Embryonic facial prominence (tissue), 1 donor: ENCODE measurements at regions not wholly inside any gene's neighbourhood (a gene's known extent, or its start where the extent isn't known, plus 50 kb on each side); places are given as distances from the start of the nearest gene placed in this dataset.
"Not testable (repeated sequence)": the region's sequence is repeated elsewhere in the genome, so short reads cannot be mapped to it uniquely, and the experiment has no call there.

Source experiments
- DNase-seq: peaks from one replicate; pipeline ENCODE4 v3.0.0-alpha.2; 2016; ENCODE audit errors: extremely low spot score

DNA sequence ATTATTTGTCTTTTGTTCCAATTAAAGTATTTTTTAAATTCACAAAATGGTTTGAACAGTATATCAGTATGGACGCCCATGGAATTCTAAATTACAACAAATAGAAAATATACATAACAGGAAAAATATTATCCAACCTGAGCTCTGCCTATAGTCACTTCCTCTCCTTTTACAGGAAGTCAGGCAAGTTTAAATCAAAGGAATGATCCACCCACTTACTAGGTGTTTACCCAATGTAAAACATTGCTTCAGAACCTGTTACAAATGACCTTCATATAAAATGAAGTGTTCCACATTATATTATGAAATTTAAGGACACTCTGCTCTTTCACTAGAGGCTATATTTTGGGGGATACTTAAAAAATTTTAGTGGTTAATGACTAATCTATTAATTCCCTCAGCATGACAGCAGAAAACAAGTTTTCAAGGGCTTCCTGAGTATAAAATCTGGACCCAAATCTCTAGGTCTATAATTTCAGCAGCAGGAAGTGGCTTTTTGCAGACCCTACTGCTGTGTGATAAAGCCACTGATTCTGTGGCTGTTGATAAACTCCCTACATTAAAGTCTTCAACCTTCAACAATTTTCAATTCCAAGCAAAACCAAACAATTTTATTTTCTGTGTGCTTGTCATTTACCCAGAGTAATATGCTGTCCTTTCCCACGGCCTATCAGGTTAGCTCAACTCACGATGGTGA lies 722.6 kb downstream of the GATA3 start:
- DNase-seq = no peak

DNA sequence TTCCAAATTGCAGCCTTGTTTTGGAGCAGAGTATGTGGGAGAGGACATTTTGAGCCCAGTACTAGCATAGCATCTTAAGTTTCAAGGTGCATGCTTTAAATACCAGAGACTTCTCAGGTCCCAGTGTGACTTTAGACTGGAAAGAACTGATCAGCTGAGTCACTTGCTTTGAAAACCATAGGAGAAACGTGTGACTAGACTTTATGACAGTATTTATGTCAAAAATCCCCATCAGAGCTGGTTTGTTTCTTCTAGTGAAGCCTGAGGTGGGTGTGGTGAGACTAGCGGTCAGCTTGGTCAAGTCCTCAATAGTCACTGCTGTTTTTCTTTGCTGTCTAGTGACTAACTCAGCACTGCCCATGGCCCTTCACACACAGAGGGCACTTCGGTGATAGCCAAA lies 724.2 kb downstream of the GATA3 start:
- DNase-seq = no peak

DNA sequence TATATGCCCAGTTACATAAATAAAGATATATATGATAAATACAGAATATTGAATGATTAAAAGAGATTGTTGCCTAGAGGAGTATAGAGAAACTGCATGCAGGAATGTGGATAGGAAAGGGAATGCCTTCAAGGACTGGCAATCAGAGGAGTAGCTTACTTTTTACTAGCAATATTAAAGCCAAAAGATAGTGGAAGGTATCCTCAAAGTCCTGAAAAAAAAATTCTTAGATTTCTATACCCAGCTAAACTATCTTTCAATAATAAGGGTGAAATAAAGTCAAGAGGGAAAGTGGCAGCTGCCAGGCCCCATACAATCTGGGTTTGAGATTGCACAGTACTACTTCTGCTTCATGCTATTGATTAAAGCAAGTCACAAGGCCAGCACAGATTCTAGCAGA lies 733.2 kb downstream of the GATA3 start:
- DNase-seq = no peak

- DNase-seq = no peak
Observed at GRCh38 chr10:8790390-8790789, 735.9 kb downstream of the GATA3 start.

DNA sequence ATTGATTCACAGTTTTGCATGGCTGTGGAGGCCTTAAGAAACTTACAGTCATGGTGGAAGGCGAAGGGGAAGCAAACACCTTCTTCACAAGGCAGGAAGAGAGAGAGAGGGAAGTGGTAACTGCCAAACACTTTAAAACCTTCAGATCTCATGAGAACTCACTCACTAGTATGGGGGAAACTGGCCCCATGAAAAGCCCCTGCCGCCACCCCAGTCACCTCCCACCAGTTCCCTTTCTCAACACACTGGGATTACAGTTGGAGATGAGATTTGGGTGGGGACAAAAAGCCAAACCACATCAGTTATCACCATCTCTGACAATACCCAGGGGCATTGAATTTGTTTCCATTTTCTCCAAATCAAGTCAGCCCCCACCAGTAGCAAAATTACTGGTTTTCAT lies 740.4 kb downstream of the GATA3 start:
- no peak for DNase-seq

- DNase-seq = no peak
Observed at GRCh38 chr10:8800426-8800825, 745.9 kb downstream of the GATA3 start.

GRCh38 chr10:8803992-8804391 lies 749.5 kb downstream of the GATA3 start:
- DNase-seq = no peak

DNA sequence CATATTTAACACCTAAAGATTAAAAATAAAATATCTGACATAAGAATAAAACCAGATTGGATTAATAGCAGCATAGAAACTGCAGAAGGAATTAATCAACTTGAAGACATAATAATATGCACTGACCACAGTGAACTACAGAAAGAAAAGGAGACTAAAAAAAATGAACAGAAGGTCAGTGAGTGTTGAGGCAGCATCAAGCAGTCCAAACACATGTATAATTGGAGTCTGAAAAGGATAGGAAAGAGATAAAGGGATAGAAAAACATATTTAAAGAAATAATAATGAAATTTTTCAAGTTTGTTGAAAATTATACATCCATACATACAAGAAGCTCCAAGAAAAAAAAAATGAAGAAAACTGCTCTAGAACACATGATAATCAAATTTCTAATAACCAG lies 756.2 kb downstream of the GATA3 start:
- DNase-seq = no peak

DNA sequence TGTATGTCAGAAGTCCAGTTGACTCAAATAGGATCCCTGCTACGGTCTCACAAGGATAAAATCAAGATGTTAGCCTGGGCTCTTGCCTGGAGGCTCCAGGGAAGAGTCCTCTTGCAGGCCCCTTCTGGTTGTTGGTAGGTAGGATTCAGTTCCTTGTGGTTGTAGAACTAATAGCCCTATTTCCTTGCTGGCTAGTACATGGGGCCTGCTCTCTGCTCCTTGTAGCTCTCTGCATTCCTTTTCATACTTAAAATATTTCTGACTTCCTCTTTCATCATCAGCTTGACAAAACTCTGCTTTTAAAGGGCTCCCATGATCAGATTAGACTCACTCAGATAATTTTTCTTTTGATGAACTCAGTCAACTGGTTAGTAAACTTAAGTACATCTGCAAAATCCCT lies 756.7 kb downstream of the GATA3 start:
- DNase-seq = no peak

DNA sequence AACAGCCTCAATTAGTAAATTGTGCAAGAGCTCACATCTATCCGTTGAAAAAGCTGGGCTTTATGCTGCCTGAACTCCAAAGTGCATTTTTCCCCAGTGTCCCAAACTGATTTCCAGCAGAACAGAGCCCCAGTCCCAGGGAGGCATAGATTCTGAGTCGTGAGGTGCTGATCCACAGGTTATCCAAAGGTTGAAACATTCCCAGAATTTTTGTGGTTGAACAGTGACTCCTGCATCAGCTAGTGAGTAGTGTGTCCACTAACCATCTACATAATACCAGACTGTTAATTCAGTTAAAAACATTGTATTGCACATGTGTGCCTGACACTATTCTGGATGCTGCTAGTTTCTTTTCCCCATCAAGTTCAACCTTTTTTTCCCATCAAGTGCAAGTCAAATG lies 761.5 kb downstream of the GATA3 start:
- DNase-seq = no peak

- DNase-seq = no peak
Observed at GRCh38 chr10:8817299-8817698, 762.8 kb downstream of the GATA3 start.

DNA sequence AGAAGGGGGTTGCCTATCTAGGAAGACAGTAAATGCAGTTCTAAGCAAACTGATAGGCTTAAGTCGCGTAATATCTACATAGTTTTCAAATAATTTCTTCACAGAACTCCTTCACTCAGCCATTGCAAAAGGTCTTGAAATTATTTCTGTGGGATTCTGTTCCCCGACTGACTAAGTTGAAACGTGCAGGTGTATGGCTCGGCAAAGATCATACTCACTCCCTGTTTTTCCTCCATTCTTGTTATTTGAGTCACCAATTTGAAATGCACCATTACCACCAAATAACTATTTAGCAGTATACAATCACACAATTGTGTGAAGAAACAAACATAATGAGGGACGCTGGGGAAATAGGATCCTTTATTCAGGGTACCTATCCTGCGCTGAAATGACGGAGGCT lies 771.1 kb downstream of the GATA3 start:
- DNase-seq = no peak

DNA sequence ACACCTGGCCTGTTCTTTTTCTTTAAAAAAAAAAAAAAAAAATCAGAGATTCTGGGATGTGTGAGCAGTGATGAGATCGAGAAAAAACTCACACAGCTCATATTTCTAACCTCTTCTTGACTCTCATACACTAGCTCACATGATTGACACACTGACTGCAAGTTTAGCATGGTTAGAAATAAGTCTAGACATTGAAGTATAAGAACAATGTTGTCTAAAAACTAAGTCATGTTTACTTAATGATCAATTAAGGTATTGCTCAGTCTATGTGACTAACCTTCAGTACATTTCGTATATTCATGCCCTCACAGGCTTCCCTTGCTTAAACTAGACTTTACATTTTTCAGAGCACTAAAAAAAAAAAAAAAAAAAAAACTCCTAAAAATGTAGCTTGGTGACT lies 775.1 kb downstream of the GATA3 start:
- no peak for DNase-seq

- DNase-seq = no peak
Observed at GRCh38 chr10:8830048-8830447, 775.6 kb downstream of the GATA3 start.

DNA sequence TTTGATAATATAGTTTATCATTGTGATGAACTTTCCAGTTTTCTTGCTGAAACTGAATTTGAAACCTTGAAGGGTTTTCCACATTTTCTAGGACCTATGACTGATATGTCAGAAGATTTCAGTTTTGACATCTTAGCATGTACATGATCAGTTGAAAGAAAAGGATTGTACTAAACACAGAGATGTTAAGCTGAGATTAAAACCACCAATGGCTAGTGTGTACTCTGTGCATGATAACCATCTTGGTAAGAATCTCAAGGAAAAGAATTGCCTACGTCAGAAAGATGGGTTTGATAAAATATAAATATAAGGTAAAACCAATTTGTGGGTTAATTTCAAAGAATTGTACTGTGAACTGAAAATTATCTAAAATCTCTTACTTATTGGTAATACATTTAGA lies 776.4 kb downstream of the GATA3 start:
- DNase-seq = no peak

- DNase-seq = no peak
Observed at GRCh38 chr10:8835453-8836167, 781.1 kb downstream of the GATA3 start.

- no peak for DNase-seq
Observed at GRCh38 chr10:8840356-8840755, 785.9 kb downstream of the GATA3 start.

- no peak for DNase-seq
Observed at GRCh38 chr10:8844141-8844540, 789.7 kb downstream of the GATA3 start.

DNA sequence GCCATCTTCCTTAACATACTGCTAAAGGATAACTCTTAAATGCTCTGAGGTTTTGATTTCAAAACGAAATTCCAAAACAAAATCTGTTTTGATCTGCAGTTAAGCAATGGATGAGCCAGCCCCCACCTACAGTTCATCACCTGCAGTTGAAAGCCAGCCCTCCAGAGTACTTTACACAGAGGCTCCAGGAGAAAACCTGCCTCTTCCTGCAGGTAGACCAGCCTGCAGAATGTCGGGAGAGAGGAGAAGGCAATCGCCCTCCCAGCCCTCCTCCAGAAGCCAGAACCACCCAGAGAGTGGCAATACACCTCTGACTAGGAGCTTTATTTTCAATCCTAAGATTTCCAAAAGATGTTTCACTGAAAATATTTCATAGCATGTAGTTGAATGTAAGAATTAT lies 798.1 kb downstream of the GATA3 start:
- no peak for DNase-seq

DNA sequence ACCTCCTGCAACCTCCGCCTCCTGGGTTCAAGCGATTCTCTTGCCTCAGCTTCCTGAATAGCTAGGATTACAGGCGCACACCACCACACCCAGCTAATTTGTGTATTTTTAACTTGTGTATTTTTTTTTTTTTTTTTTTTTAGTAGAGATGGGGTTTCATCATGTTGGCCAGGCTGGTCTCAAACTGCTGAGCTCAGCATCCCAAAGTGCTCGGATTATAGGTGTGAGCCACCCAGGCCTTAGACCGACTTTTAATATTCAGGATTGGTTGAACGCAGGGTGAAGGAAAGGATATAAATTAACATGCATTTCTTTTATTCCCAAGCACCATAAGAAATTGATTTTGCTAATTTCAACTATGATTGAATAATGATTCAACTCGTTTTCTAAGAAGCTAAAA lies 798.6 kb downstream of the GATA3 start:
- DNase-seq = no peak

- not testable (repeated sequence) for DNase-seq
Observed at GRCh38 chr10:8868924-8869323, 814.4 kb downstream of the GATA3 start.

DNA sequence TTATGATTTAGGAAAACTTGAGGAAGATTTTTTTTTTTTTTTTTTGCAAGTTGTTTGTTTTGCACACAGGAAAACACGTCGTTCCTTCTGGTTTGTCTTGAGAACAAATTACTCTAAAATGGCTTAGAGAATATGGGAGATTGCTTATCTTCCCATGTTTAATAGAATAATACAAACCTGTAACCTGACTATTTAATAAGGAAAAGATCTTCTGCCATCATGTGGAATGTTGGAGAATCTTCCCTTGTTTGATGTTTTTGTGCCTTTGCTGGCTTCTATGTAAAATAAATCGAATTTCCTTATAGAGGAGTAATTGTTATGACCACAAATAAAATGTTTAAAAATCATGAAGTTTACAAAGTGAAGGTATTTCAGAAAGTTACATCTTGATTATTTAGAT lies 818.8 kb downstream of the GATA3 start:
- no peak for DNase-seq

DNA sequence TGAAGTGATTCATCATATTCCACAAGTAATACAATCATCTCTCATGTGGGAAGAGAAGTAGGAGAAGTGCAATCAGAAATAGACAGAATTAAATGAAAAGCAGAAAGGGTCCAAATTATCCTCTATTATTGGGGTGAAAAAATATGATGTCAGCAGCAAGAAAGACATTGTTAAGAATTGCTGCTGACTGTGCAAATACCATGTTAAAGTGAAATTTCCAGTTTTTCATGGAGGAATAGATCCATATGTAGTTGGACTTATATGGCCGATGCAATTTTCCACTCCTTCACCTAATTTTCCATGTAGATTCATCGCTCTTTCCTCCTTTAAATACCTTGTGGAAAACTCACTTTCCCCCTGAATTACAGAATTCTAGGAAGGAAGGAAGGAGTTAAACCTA lies 819.8 kb downstream of the GATA3 start:
- no peak for DNase-seq

DNA sequence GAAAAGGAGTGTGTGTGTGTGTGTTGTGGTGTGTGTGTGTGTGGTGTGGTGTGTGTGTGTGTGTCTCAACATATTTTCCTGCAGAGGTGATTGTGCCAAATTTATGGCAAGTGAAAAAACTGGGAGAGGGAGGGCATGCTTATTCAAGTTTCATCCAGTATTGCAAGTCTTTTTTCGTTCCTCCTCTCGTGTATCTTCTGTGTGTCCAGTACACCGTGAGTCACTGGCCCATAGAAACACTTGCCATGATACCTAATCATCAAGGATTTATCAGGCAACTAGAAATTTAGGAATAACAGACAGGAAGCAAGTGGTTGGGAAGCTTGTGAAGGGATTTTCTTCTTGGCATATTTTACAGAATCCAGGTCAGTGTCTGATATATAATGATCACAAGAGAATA lies 820.5 kb downstream of the GATA3 start:
- DNase-seq = no peak
